GM12878 (cell line): ENCODE measurements at regions not wholly inside any gene's neighbourhood (a gene's known extent, or its start where the extent isn't known, plus 50 kb on each side); places are given as distances from the start of the nearest gene placed in this dataset.

Source experiments
- ATAC-seq: fragments of 200-7000 bp; cut with Tn5 transposase; 3 replicates; pipeline ENCODE4 v1.9.1; 2020; ENCODE audit warnings: mild to moderate bottlenecking, moderate library complexity
- BruUV-seq: library from RNA; stranded (reverse); fragments of 400-500 nt; replicated peaks from 2 replicates; lab custom pipeline; 2021; lab: Mats Ljungman, UMichigan
- CTCF ChIA-PET: fragments of 300-600 bp; sonication (Branson Sonifier 250); formaldehyde crosslinking; extraction: SDS; loops from one replicate; lab custom pipeline; 2021; ENCODE audit warnings: inconsistent platforms; lab: Yijun Ruan, JAX
- POLR2A ChIA-PET: fragments of 350-600 bp; formaldehyde crosslinking; extraction: SDS; loops from one replicate; lab custom pipeline; 2021; ENCODE audit warnings: inconsistent platforms; lab: Charles Lee
- RAD21 ChIA-PET: fragments of 300-600 bp; sonication (Branson Sonifier 250); formaldehyde crosslinking; loops from one replicate; lab custom pipeline; 2023; ENCODE audit warnings: antibody characterized with exemption; ENCODE audit not compliant: unreplicated experiment; lab: Charles Lee
- SMC1A ChIA-PET: fragments of 300-600 bp; sonication (Branson Sonifier 250); formaldehyde crosslinking; loops from one replicate; lab custom pipeline; 2023; ENCODE audit not compliant: unreplicated experiment, uncharacterized antibody; lab: Charles Lee
- DNase-seq: peaks from one replicate; pipeline ENCODE4 v3.0.0-alpha.2; 2011; ENCODE audit warnings: low read depth, low spot score
- FAIRE-seq: peaks from 3 replicates; lab custom pipeline; 2011; peaks lifted over from hg19 to GRCh38; lab: Jason Lieb, UNC
- H2AFZ ChIP-seq: 2 replicates; pipeline ENCODE4 v1.6.0; 2011; ENCODE audit warnings: low read depth, low read length, control low read depth; ENCODE audit not compliant: control insufficient read depth
- H3K27ac ChIP-seq: 2 replicates; pipeline ENCODE4 v1.5.1; 2011; ENCODE audit warnings: control low read depth; ENCODE audit not compliant: control insufficient read depth, insufficient read depth
- H3K27me3 ChIP-seq, 2 experiments: replicated peaks in 1 of 2; 2 replicates each; pipeline versions ENCODE4 v1.6.0 to v1.6.1; 2011; ENCODE audit warnings: low read length in 1 of 2; ENCODE audit not compliant: control insufficient read depth in 2 of 2, insufficient read depth in 2 of 2
- H3K36me3 ChIP-seq, 2 experiments: 2 replicates each; pipeline ENCODE4 v1.5.1; 2011; ENCODE audit warnings: low read length in 1 of 2; ENCODE audit not compliant: control insufficient read depth in 2 of 2, insufficient read depth in 2 of 2
- H3K4me1 ChIP-seq: 2 replicates; pipeline ENCODE4 v1.6.1; 2011; ENCODE audit warnings: mild to moderate bottlenecking, low read length, moderate library complexity, mixed read lengths; ENCODE audit not compliant: control insufficient read depth, insufficient read depth
- H3K4me2 ChIP-seq: 2 replicates; pipeline ENCODE4 v1.6.0; 2011; ENCODE audit warnings: control low read depth; ENCODE audit not compliant: control insufficient read depth, insufficient read depth
- H3K4me3 ChIP-seq: fragments of 200-600 bp; sonication (generic); 2 replicates; pipeline ENCODE4 v1.5.1; 2016
- H3K79me2 ChIP-seq: 2 replicates; pipeline ENCODE4 v1.6.0; 2011; ENCODE audit warnings: low read length; ENCODE audit not compliant: control insufficient read depth, insufficient read depth
- H3K9ac ChIP-seq: 2 replicates; pipeline ENCODE4 v1.8.0; 2011; ENCODE audit warnings: low read length, control low read depth, mixed read lengths; ENCODE audit not compliant: control insufficient read depth, insufficient read depth
- H3K9me3 ChIP-seq: replicated peaks from 3 replicates; pipeline ENCODE4 v1.5.1; 2011; ENCODE audit warnings: mild to moderate bottlenecking, low read length; ENCODE audit not compliant: control insufficient read depth, insufficient read depth
- H4K20me1 ChIP-seq: 2 replicates; pipeline ENCODE4 v1.6.0; 2011; ENCODE audit not compliant: control insufficient read depth, insufficient read depth
- BMI1 ChIP-seq: fragments of 450-650 bp; IDR thresholded peaks from 2 replicates; pipeline ENCODE4 v1.6.1; 2016; ENCODE audit warnings: mild to moderate bottlenecking, moderate library complexity, borderline replicate concordance
- CREB1 ChIP-seq: IDR thresholded peaks from 2 replicates; pipeline ENCODE4 v1.6.1; 2012; ENCODE audit warnings: low read depth, mild to moderate bottlenecking, inconsistent platforms
- EGR1 ChIP-seq, 2 experiments: IDR thresholded peaks; 1 replicate in 1 of 2; 2 replicates in 1 of 2; pipeline ENCODE4 v1.6.1; 2011 to 2012; ENCODE audit warnings: low read depth in 2 of 2, low read length in 2 of 2, borderline replicate concordance in 1 of 2, mild to moderate bottlenecking in 1 of 2, moderate library complexity in 1 of 2
- EP300 ChIP-seq, 2 experiments: fragments of 150-350 bp in 1 of 2; IDR thresholded peaks; 2 replicates each; pipeline ENCODE4 v1.6.1; 2011 to 2012; ENCODE audit warnings: low read depth in 2 of 2, low read length in 2 of 2, borderline replicate concordance in 1 of 2, improper control_type of control experiment in 1 of 2, inconsistent platforms in 1 of 2; ENCODE audit not compliant: control insufficient read depth in 1 of 2
- PAX5 ChIP-seq: IDR thresholded peaks from 2 replicates; pipeline ENCODE4 v1.6.1; 2011; ENCODE audit warnings: low read depth, low read length, borderline replicate concordance
- PML ChIP-seq: IDR thresholded peaks from 2 replicates; pipeline ENCODE4 v1.6.1; 2012; ENCODE audit warnings: low read length, inconsistent platforms
- POLR2AphosphoS5 ChIP-seq: IDR thresholded peaks from 2 replicates; pipeline ENCODE4 v1.6.1; 2011; ENCODE audit warnings: mild to moderate bottlenecking, low read length, inconsistent platforms
- RAD51 ChIP-seq: fragments of 450-650 bp; IDR thresholded peaks from 2 replicates; pipeline ENCODE4 v1.6.1; 2016; ENCODE audit warnings: moderate library complexity, mild to moderate bottlenecking, inconsistent platforms
- RB1 ChIP-seq: fragments of 450-650 bp; formaldehyde crosslinking; IDR thresholded peaks from 2 replicates; pipeline ENCODE4 v1.6.1; 2017; ENCODE audit warnings: mild to moderate bottlenecking, borderline replicate concordance
- WRNIP1 ChIP-seq: IDR thresholded peaks from 2 replicates; pipeline ENCODE4 v1.6.1; 2011; ENCODE audit warnings: low read depth, low read length, improper control_type of control experiment, borderline replicate concordance
- YBX1 ChIP-seq: fragments of 450-650 bp; IDR thresholded peaks from 2 replicates; pipeline ENCODE4 v1.6.1; 2016; ENCODE audit warnings: antibody characterized with exemption
- WGBS: methylation state at CpG from one replicate; pipeline ENCODE4 v1.1.6; 2016; ENCODE audit warnings: low lambda C conversion rate; ENCODE audit not compliant: insufficient replicate concordance, insufficient coverage; ENCODE audit errors: missing lambda C conversion rate; 5-methylcytosine and 5-hydroxymethylcytosine counted together
- in situ Hi-C: fragments of 300-500 bp; cut with MboI; formaldehyde crosslinking; loops from 9 replicates; pipeline ENCODE4 v1.14.3; 2018; ENCODE audit warnings: mixed read lengths
- intact Hi-C: fragments of 100-400 bp; cut with micrococcal nuclease; formaldehyde crosslinking; loops from one replicate; pipeline ENCODE4 v1.14.2; 2022; ENCODE audit not compliant: unreplicated experiment
- TF ChIP-seq, protein P1 (sequence below): fragments of 450-650 bp; IDR thresholded peaks from 2 replicates; pipeline ENCODE4 v1.6.1; 2016; ENCODE audit warnings: mild to moderate bottlenecking, moderate library complexity, borderline replicate concordance

DNA sequence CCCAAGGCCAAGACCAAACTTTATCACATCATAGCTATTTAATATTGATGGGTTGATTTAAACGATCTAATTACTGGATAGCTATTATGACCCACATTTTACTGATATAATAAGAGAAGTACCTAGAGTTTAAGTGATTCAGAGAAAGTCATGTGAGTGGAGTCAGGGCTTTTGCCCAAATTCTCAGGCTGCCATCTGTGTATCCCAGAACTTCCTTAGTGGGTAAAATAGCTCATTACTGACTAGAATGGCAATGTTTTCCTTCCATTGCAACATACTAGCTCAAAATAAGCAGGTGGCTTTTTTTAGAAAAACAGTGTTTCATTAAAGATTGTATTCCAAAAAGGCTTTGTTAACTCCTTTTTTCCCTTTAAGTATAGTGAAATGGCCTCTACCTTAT is 113.9 kb upstream of the MAF start:
- POLR2A ChIA-PET: no interaction called here
- no peak for TF ChIP-seq PML
- TF ChIP-seq BMI1: no peak
- no peak for TF ChIP-seq EGR1 (IDR thresholded peaks at IDR 0.05; ENCODE audit: borderline replicate concordance in 1 of 2, low read depth in 2 of 2, low read length in 2 of 2)
- TF ChIP-seq, protein P1, sequence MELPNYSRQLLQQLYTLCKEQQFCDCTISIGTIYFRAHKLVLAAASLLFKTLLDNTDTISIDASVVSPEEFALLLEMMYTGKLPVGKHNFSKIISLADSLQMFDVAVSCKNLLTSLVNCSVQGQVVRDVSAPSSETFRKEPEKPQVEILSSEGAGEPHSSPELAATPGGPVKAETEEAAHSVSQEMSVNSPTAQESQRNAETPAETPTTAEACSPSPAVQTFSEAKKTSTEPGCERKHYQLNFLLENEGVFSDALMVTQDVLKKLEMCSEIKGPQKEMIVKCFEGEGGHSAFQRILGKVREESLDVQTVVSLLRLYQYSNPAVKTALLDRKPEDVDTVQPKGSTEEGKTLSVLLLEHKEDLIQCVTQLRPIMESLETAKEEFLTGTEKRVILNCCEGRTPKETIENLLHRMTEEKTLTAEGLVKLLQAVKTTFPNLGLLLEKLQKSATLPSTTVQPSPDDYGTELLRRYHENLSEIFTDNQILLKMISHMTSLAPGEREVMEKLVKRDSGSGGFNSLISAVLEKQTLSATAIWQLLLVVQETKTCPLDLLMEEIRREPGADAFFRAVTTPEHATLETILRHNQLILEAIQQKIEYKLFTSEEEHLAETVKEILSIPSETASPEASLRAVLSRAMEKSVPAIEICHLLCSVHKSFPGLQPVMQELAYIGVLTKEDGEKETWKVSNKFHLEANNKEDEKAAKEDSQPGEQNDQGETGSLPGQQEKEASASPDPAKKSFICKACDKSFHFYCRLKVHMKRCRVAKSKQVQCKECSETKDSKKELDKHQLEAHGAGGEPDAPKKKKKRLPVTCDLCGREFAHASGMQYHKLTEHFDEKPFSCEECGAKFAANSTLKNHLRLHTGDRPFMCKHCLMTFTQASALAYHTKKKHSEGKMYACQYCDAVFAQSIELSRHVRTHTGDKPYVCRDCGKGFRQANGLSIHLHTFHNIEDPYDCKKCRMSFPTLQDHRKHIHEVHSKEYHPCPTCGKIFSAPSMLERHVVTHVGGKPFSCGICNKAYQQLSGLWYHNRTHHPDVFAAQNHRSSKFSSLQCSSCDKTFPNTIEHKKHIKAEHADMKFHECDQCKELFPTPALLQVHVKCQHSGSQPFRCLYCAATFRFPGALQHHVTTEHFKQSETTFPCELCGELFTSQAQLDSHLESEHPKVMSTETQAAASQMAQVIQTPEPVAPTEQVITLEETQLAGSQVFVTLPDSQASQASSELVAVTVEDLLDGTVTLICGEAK: no peak
- TF ChIP-seq PAX5: no peak
- no peak for TF ChIP-seq WRNIP1
- TF ChIP-seq POLR2AphosphoS5: no peak
- TF ChIP-seq RB1: no peak
- no peak for TF ChIP-seq YBX1
- TF ChIP-seq EP300 (IDR thresholded peaks at IDR 0.05; ENCODE audit: borderline replicate concordance in 1 of 2, control insufficient read depth in 1 of 2, low read depth in 2 of 2, low read length in 2 of 2): no peak
- TF ChIP-seq RAD51: no peak
- no peak for TF ChIP-seq CREB1
- TF ChIP-seq, all 136 proteins: peak for 0
- Histone ChIP-seq H3K27me3 (no peaks in the 10 kb centered on the region), H3K79me2 (no peaks in the 10 kb centered on the region), H4K20me1 (no peaks in the 10 kb centered on the region), H3K9ac (no peak overlapping the region), H3K4me1 (no peaks in the 10 kb centered on the region), H3K9me3 (no peaks in the 10 kb centered on the region), H3K4me3 (no peak overlapping the region), H2AFZ (no peak overlapping the region), H3K4me2 (no peak overlapping the region), H3K27ac (no peak overlapping the region), H3K36me3 (no peaks in the 10 kb centered on the region)
- no peak for ATAC-seq
- CTCF ChIA-PET: no interaction called here
- intact Hi-C loops: no loop called here
- no peak for FAIRE-seq
- no peak for DNase-seq
- in situ Hi-C loops: no loop called here
- SMC1A ChIA-PET: interaction anchor here (1.0 kb wide), 1 partner anchor 12 kb away, joined by 4 read pairs; no protein-coding TSS in a partner anchor
- no TSS peak for BruUV-seq
- RAD21 ChIA-PET: no interaction called here
- WGBS: 47% methylated on average over 1 of the region's 1 CpG
